Glutamatergic neuron (in vitro differentiated cells): ENCODE measurements at regions not wholly inside any gene's neighbourhood (a gene's known extent, or its start where the extent isn't known, plus 50 kb on each side); places are given as distances from the start of the nearest gene placed in this dataset.

ENCODE experiments used
- DNase-seq: peaks from one replicate; pipeline ENCODE4 v3.0.0; 2022
- H3K27ac Mint-ChIP-seq: one replicate; pipeline ENCODE4 v1.8.0; 2020; ENCODE audit warnings: mild to moderate bottlenecking, mixed read lengths, inconsistent platforms; ENCODE audit not compliant: unreplicated experiment
- H3K27me3 Mint-ChIP-seq: one replicate; pipeline ENCODE4 v1.8.0; 2020; ENCODE audit warnings: mild to moderate bottlenecking, moderate library complexity, mixed read lengths, inconsistent platforms; ENCODE audit not compliant: unreplicated experiment
- H3K36me3 Mint-ChIP-seq: one replicate; pipeline ENCODE4 v1.8.0; 2020; ENCODE audit warnings: mild to moderate bottlenecking, mixed read lengths, inconsistent platforms; ENCODE audit not compliant: unreplicated experiment
- H3K4me1 Mint-ChIP-seq: one replicate; pipeline ENCODE4 v1.8.0; 2020; ENCODE audit warnings: mild to moderate bottlenecking, low read depth, mixed read lengths, inconsistent platforms; ENCODE audit not compliant: unreplicated experiment
- H3K4me3 Mint-ChIP-seq: one replicate; pipeline ENCODE4 v1.8.0; 2020; ENCODE audit warnings: mild to moderate bottlenecking, mixed read lengths, inconsistent platforms; ENCODE audit not compliant: unreplicated experiment
- H3K9me3 Mint-ChIP-seq: one replicate; pipeline ENCODE4 v1.8.0; 2020; ENCODE audit warnings: mild to moderate bottlenecking, moderate library complexity, mixed read lengths, inconsistent platforms; ENCODE audit not compliant: unreplicated experiment
- TF ChIP-seq, protein P1 (sequence below): fragments of 200-600 bp; sonication (generic); IDR thresholded peaks from one replicate; pipeline ENCODE4 v1.5.0; 2021; ENCODE audit not compliant: partially characterized antibody, unreplicated experiment

DNA sequence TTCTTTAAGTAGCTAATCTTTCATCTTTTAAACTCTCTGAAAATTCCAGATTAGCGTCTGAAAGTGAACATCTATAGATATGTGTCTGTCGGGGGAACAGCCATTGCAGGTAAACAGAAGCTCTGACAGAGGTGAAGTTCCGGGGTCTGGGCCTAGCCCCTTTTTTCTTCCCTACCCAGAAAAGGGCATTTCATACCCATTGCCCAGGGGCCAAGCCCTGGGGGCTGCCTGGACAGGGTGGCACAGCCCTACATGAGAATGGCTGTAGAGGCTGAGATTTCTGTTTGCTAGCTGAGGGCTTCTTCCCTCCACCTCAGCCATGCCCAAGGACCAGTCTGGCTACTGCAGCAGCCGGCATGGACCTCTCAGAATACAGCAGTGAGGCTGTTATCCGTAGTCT is 327.0 kb upstream of the PLET1 start:
- peaks cover 11% of the 10 kb centered on the region for H3K27me3 Mint-ChIP-seq
- H3K9me3 Mint-ChIP-seq, result peaks cover 3% of the 10 kb centered on the region
- no peak overlapping the region for H3K4me3 Mint-ChIP-seq

DNA sequence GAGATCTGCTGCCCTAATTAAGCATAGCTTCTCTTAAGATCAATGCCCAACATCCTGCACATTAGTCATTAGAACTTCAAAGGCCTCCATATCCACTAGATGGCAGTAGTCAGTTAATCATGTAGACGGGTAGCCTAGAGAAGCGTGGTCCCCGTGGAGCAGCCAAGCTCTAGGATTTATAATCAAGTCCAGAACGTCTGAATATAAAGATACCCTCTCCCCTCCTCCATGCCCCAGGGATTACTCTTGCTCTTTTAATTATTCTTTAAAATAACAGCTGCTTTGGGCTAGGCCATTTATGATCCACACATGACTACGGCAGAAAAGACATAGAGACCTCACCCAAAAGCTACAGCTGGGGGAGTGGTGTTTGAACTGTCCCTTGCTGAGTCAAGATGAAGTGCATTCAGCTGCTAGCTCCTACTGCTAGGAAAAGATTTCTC is 327.6 kb upstream of the PLET1 start:
- Mint-ChIP-seq H3K9me3 (peaks cover 3% of the 10 kb centered on the region), H3K36me3 (no peaks in the 10 kb centered on the region), H3K4me3 (peak overlapping the region; percentile 0), H3K27me3 (peaks cover 11% of the 10 kb centered on the region), H3K4me1 (peaks cover 13% of the 10 kb centered on the region), H3K27ac (peak overlapping the region; percentile 49)
- peak; percentile 75 for DNase-seq
- TF ChIP-seq, protein P1, sequence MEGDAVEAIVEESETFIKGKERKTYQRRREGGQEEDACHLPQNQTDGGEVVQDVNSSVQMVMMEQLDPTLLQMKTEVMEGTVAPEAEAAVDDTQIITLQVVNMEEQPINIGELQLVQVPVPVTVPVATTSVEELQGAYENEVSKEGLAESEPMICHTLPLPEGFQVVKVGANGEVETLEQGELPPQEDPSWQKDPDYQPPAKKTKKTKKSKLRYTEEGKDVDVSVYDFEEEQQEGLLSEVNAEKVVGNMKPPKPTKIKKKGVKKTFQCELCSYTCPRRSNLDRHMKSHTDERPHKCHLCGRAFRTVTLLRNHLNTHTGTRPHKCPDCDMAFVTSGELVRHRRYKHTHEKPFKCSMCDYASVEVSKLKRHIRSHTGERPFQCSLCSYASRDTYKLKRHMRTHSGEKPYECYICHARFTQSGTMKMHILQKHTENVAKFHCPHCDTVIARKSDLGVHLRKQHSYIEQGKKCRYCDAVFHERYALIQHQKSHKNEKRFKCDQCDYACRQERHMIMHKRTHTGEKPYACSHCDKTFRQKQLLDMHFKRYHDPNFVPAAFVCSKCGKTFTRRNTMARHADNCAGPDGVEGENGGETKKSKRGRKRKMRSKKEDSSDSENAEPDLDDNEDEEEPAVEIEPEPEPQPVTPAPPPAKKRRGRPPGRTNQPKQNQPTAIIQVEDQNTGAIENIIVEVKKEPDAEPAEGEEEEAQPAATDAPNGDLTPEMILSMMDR, result peak; percentile 82

More for the DNA sequence above, 327.0 kb upstream of the PLET1 start:
- no peak for DNase-seq
- Mint-ChIP-seq H3K27ac (no peak overlapping the region), H3K36me3 (no peaks in the 10 kb centered on the region), H3K4me1 (peaks cover 13% of the 10 kb centered on the region)
- TF ChIP-seq, protein P1, result no peak

DNA sequence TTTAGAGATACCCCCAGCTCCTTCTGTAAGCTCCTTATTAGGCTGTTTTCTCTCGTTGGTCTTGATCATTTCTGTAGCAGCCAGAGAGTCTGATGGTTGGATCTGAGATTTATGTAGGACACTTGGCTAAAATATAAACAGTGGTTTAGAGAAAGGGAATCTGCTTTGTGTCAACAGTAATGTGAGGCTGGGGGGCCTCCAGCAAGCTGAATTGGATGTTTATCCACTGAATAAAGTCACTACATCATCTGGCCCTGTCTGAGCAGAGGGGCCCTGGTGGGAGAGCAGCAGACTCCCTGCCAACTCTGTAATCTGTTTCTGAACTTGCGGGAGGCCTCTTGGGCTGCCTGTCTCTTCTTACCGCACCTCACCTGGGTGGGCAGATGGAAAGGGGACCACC is 328.5 kb upstream of the PLET1 start:
- peaks cover 13% of the 10 kb centered on the region for H3K27me3 Mint-ChIP-seq
- no peak for DNase-seq

DNA sequence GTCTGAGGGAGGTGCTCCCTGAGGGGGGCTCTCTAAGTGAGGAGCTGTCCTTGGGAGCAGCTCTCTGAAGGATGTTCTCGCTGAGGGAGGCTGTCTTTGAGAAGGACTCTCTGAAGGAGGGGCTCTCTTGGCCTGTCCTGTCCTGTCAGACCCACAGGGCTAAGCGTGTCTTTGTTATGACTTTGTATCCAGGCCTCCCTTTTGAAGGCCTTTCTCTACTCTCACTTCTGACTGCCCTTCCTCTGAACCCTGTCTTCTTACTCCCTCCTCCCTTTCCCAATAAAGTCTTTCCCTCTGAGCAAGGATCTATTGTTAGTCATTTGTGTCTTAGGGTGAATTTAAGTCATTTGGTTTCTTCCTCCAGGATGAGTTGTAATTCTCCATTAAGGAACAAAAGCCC is 330.1 kb upstream of the PLET1 start:
- Mint-ChIP-seq H3K27me3 (peaks cover 12% of the 10 kb centered on the region), H3K36me3 (peaks cover 5% of the 10 kb centered on the region), H3K4me1 (peaks cover 13% of the 10 kb centered on the region), H3K9me3 (peaks cover 3% of the 10 kb centered on the region), H3K27ac (no peak overlapping the region), H3K4me3 (no peak overlapping the region)
- no peak for DNase-seq
- TF ChIP-seq, protein P1, result no peak

More for the DNA sequence above, 328.5 kb upstream of the PLET1 start:
- peaks cover 13% of the 10 kb centered on the region for H3K4me1 Mint-ChIP-seq
- H3K4me3 Mint-ChIP-seq, result no peak overlapping the region
- no peak overlapping the region for H3K27ac Mint-ChIP-seq
- no peaks in the 10 kb centered on the region for H3K36me3 Mint-ChIP-seq
- H3K9me3 Mint-ChIP-seq, result peaks cover 3% of the 10 kb centered on the region
- TF ChIP-seq, protein P1, result no peak

DNA sequence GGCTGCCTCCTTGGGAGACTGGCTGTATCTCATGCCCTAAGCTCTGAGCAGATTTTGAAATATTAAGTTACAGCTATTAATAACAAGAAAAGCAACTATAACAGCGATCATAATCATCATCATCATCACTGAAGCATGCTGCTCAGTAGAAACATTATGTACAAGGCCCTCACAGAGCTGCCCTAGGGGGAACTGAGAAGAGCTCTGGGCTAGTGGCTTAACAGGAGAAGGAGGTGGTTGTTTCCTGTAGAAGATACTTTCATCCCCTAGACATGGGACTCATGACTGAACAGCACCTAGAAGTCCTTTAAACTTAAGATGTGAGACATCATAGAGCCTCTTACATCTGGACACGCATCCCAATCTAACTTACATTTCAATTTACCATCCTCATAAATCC is 332.8 kb upstream of the PLET1 start:
- TF ChIP-seq, protein P1, result no peak
- H3K9me3 Mint-ChIP-seq, result no peaks in the 10 kb centered on the region
- H3K36me3 Mint-ChIP-seq, result peaks cover 5% of the 10 kb centered on the region
- H3K27ac Mint-ChIP-seq, result no peak overlapping the region
- peaks cover 11% of the 10 kb centered on the region for H3K27me3 Mint-ChIP-seq
- peaks cover 10% of the 10 kb centered on the region for H3K4me1 Mint-ChIP-seq
- no peak overlapping the region for H3K4me3 Mint-ChIP-seq
- no peak for DNase-seq
